Central memory CD4-positive, alpha-beta T cell (primary cell): ENCODE measurements at regions not wholly inside any gene's neighbourhood (a gene's known extent, or its start where the extent isn't known, plus 50 kb on each side); places are given as distances from the start of the nearest gene placed in this dataset.

ENCODE experiments used
- DNase-seq: peaks from one replicate; pipeline ENCODE4 v3.0.0; 2022

GRCh38 chr6:140956571-140957369 is 1176.0 kb upstream of the GJE1 start:
- no peak for DNase-seq

- no peak for DNase-seq
Observed at GRCh38 chr6:140940251-140940925, 1192.3 kb upstream of the GJE1 start.

DNA sequence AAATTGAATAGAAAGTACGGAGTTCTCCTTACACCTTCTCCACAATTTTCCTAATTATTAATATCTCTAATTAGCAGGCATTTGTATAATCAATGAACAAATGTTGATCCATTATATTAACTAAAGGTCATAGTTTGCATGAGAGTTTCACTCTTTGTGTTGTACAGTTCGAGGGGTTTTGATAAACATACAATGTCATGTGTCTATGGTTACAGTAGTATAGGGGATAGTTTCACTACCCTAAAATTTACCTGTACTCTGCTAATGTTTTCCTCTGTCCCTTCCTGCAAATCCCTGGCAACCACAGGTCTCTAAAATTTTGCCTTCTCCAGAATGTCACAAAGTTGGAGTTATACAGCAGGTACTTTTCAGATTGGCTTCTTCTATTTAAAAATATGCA is 1199.8 kb upstream of the GJE1 start:
- DNase-seq, result no peak

DNA sequence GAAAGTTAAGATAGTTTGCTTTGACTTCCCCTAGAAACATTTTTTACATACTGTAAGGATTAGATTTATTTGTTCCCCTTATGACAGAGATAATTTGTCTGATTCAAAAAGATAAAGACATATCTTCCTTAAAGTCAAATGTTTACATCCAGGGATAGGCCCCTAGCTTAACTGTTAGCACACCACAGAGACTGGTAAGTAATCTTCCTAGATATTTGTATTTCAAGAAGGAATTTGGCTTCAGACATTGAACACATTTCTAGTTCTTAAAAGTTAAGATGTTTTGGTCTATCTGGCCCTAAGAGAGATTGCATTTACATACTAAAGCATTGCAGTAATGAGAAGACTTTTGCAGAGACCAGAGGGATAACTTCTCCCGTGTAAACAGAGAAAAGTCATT is 1201.1 kb upstream of the GJE1 start:
- DNase-seq, result no peak

- no peak for DNase-seq
Observed at GRCh38 chr6:140929121-140929520, 1203.6 kb upstream of the GJE1 start.

DNA sequence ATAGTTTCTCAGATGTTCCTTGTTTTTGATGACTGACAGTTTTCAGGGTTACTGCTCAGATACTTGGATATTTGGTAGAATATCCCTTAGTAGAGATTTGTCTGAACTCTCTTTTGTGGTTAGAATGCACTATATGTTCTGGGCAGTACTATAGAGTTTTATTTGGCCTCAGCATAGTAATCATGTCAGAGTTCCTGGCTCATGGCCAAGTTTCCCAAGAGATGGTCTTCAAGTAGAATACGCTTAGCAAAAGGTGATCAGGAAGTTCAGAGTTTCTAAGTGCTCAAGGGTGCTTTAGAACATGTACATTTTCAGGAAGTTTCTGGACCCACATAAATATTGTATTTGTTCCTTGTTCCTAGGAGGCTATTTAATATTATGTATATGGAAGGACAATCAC is 1209.7 kb upstream of the GJE1 start:
- DNase-seq, result no peak

DNA sequence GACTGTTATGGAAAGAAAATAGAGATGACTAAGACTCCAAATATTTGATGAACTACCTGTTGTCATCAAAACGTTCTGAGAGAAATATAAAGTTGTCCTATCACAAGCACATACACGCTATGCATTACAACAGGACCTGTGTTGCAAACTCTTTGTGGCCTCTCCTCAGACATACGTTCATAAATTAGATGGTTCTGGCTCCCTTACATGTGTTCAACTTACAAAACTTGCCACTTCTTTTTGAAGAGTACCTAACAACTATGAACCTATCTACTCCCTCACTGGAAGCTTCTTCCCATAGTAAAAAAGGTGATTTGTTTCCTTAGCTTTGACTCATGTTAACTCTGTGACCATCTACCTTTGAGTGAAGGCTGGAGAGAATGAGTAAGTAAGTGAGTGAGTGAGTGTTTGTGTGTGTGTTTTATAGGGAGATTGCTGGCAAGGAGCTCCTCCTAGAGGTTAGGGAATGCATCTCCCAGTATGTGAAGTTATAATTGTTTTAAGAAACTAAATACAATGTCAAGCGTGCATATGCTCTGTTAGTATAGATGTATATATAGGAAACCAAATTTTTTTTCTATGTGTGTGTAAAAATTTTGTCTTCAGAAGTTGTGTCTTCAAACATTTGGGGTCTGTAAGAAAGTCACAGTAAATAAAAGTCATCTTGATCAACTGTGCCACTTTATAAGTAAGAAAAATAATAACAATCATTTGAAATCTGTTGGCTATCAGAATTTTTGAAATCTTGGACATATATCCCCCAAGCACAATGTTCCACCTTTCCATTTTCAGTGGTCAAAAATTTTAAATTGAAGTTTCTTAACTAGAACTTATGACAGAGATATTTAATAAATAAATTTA is 1211.1 kb upstream of the GJE1 start:
- DNase-seq, result no peak

- DNase-seq, result no peak
Observed at GRCh38 chr6:140917911-140918310, 1214.8 kb upstream of the GJE1 start.

DNA sequence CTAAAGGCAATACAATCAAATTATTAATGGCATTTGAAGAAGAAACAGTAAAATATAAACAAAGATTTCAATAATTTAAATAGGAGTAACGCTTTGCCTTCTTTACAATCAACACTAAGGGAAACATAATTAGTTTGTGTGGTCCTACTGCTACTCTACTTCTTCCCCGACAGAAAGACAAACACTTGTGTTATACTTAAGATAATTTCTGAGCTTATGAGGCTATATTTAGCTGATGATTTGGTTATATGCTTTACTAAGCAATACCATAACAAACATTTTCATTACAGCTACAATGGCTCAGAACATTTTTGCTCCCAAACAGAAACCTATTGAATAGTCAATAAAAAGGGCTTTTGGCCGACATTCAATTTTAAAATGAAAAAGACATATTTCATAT is 1217.2 kb upstream of the GJE1 start:
- no peak for DNase-seq

GRCh38 chr6:140915103-140915502 is 1217.6 kb upstream of the GJE1 start:
- no peak for DNase-seq

DNA sequence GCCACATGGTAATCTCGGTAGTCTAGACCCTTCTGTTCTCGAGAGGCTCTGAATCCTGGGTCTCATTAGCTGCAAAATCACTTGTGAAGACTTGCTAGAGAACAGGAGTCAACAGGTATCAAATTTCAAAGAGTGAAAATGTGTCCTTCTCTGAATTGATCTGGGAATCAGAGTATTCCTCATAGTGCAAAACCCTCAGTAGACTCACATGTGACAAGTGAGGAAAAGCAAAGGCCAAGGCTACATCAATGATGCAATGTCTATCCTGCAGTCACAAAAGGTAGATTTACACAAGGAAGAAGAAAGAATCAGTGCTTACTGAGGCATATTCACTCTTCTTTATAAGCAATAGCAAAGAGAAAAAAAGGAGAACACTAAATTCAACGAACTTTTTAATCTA is 1220.0 kb upstream of the GJE1 start:
- DNase-seq, result no peak

DNA sequence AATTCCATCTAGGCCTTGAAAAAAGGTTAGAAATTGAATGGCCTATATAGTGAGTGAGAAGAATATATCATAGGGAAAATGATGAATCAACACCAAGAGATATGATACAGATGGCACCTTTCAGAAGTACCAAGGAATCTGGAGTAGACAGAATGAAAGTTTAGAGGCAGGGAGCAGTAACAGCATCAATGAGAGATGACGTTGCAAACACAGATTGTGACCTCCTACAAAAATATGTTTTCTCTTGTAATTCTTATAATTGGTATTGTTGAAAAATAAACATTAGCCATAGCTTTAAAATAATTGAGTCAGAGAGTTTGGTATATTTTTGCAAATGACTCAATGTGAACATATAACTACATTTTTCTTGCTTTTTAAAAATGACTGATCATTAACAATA is 1223.1 kb upstream of the GJE1 start:
- DNase-seq, result no peak

DNA sequence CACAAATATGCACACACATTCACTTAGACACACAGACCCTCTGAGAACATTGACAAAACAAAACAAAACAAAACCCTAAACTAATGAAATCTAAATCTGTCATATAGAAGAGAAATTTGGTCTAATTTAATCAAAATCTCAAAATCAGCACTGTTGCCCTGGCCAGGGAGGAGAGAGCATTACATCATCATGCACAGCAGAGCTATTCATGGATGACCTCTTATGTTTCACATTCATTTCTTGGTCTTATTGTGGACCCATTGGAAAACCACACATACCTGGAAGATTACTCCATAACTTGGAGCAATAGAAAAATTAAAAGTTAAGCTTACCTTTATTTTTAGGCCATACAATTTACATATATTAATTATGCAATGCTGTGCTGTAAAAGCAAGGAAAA is 1223.6 kb upstream of the GJE1 start:
- no peak for DNase-seq

GRCh38 chr6:140908505-140908904 is 1224.2 kb upstream of the GJE1 start:
- DNase-seq, result no peak

GRCh38 chr6:140907235-140907634 is 1225.5 kb upstream of the GJE1 start:
- no peak for DNase-seq

- DNase-seq, result no peak
Observed at GRCh38 chr6:140905724-140906123, 1227.0 kb upstream of the GJE1 start.

DNA sequence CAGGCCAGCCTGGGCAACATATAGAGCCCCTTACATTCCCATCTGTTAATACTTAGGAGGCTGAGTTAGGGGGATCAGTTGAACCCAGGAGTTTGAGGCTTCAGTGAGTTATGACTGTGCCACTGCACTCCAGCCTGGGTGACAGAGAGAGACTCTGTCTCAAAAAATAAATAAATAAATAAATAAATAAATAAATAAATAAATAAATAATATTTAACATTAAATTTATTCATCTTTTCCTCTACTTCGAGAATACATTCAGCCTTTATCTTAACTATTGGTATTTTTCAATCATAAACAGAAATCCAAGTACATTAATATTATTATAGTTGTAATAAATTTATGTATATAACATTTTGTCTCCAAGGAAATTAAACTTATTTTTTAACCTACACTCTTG is 1227.7 kb upstream of the GJE1 start:
- DNase-seq, result no peak

- DNase-seq, result no peak
Observed at GRCh38 chr6:140897804-140898573, 1234.7 kb upstream of the GJE1 start.

- no peak for DNase-seq
Observed at GRCh38 chr6:140897349-140897748, 1235.4 kb upstream of the GJE1 start.

GRCh38 chr6:140893432-140893831 is 1239.3 kb upstream of the GJE1 start:
- no peak for DNase-seq

DNA sequence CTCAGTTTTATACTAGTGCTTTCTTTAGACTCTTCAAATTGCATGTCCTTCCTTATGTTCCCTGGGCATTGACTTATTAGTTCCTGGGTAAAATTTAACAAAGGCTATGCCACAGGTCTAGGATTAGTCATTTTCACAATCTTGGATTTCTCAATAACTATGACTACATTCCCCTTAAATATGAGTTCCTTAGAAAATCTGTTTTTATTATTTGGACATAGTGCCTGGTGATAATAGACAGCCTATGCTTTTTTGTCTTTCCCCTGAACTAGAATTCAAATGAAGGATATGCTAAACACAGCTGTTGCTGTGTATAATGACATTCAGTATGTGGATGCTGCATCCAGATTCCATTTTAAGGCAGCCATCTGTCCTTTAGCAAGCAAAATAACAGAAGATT is 1252.8 kb upstream of the GJE1 start:
- no peak for DNase-seq

GRCh38 chr6:140874066-140874465 is 1258.7 kb upstream of the GJE1 start:
- no peak for DNase-seq

GRCh38 chr6:140872885-140873284 is 1259.8 kb upstream of the GJE1 start:
- no peak for DNase-seq
